ENCODE measurements at regions not wholly inside any gene's neighbourhood (a gene's known extent, or its start where the extent isn't known, plus 50 kb on each side); places are given as distances from the start of the nearest gene placed in this dataset.

DNA sequence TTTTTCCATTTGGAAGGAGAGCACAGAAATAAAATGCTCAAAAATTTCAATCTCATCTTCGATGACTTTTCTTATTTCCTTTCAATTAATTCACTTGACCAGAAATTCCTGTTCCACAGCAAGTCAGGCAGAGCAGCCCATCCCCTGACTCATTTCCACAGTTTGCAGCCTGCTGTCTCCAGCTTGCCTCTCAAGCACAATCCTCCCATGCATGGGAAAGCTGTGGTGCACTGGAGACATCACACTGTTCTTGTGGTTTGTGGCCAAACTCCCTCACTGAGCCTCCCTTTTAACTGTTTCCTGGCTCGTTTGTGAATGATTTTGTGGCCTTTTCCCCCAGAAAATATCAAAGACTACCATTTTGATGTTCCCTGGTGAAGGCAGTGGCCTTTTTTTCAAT, 114.0 kb upstream of the ENPEP start:
- DNase-seq (ENCODE audit: low spot score): peak; percentile 93

- no peak for DNase-seq (ENCODE audit: low spot score)
Measured at GRCh38 chr4:110359076-110359475, 116.9 kb upstream of the ENPEP start.

GRCh38 chr4:110357521-110357920, 118.4 kb upstream of the ENPEP start:
- peak; percentile 8 for DNase-seq (ENCODE audit: low spot score)

- no peak for DNase-seq (ENCODE audit: low spot score)
Measured at GRCh38 chr4:110354460-110354859, 121.5 kb upstream of the ENPEP start.

GRCh38 chr4:110352670-110353442, 123.1 kb upstream of the ENPEP start:
- DNase-seq (ENCODE audit: low spot score): no peak

DNA sequence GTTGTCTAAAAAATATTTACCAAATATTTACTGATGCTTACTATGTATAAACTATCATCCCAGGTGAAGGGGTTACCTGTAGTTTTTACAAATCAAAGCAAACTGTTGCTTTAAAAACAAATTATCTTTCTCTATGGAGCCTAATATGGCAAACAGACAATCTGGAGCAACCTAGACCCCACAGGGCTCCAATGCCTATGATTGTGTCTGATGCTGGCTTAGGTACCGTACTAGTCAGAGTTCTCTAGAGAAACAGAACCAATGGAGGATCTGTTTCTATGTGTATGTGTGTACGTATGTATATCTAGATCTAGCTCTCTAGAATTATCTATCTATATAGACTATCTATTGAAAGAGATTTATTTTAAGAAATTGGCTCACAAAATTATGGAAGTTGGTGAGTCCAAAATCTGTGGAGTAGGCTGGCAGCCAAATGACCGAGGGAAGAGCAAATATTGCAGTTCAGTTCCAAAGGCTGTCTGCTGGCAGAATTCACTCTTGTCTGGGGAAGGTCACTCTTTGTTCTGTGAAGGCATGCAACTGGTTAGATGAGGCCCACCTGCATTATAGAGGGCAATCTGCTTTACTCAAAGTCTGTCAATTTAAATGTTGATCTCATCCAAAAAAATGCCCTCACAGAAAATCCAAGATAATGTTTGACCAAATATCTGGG, 127.1 kb upstream of the ENPEP start:
- DNase-seq (ENCODE audit: low spot score): no peak

DNA sequence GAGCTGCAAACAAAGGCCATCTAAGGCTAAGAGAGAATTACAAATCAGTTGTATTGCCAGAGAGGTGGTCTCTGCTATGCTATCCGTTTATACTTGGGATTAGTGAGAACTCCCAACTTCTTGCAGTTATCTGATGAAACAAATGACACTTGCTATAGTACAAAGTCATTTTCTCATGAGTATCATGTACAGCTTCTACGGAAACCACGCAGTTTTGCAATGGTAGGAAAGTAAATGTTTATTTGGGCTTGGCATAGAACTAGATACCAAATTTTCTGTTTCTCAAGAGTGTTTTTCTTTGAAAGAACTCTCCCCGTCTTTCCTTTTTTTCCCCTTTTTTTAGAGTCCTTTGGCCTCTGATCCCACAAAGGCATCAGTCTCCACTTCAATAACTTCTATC, 128.2 kb upstream of the ENPEP start:
- DNase-seq (ENCODE audit: low spot score): no peak

DNA sequence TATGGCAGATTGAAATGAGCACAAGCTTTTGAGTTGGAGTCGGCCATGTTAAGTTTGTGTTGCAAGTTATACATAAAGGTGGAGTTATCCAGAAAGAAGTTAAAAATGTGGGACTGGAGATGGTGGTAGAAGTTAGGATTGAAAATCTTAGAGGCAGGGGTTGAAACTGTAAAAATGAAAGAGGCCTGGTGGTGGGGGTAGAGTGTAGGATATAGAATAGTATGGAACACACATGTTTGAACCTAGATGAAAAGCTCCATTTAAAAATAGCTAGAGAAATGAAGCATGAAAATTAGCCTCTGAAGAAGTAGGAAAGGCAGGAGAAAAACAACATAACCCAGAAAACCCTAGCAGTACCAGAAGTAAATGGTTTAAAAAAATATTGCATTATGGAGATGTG, 131.8 kb upstream of the ENPEP start:
- DNase-seq (ENCODE audit: low spot score): peak; percentile 23

- no peak for DNase-seq (ENCODE audit: low spot score)
Measured at GRCh38 chr4:110343534-110343933, 132.4 kb upstream of the ENPEP start.

DNA sequence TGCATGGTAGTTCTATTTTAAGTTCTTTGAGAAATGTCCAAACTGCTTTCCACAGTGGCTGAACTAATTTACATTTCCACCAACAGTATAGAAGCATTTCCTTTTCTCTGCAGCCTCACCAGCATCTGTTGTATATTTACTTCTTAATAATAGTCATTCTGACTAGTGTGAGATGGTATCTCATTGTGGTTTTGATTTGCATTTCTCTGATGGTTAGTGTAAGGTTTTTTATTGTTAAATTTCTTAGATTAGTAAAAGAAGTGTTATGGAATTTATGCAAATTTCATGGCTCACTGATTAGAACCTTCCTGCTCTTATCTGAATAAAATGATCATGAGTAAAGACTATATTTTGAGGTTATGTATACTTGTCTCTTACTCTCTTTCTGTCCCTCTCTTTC, 134.8 kb upstream of the ENPEP start:
- DNase-seq (ENCODE audit: low spot score): peak; percentile 4

DNA sequence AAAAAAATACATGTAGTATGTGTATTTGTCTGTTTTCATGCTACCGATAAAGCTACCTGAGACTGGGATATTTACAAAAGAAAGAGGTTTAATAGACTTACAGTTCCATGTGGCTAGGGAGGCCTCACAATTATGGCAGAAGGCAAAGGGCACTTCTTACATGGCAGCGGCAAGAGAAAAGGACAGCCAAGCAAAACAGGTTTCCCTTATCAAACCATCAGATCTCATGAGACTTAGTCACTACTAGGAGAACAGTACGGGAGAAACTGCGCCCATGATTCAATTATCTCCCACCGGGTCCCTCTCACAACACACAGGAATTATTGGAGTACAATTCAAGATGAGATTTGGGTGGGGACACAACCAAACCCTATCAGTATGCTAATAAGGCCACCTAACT, 137.0 kb upstream of the ELOVL6 start:
- no peak for DNase-seq (ENCODE audit: low spot score)

DNA sequence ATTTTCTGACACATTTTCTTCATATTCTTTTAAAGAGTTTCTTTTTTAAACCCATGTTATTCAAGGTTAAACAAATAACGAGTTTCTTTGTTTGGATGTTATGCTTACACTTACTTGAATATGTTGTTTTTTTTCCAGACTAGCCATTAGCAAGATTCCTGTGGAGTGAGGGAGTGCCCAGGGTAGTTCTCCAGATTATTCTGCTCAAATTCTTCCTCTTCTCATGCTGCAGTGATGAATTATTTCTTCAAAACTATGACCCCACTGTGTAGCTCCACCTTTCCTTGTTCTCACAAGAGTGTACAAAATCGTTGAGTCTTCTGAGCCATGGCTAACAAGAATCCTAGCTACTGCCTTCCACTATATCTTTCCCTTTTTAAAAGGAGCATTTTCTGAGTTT, 134.1 kb upstream of the ELOVL6 start:
- no peak for DNase-seq (ENCODE audit: low spot score)

- DNase-seq (ENCODE audit: low spot score): peak; percentile 54
Measured at GRCh38 chr4:110326426-110326825, 128.0 kb upstream of the ELOVL6 start.

GRCh38 chr4:110310795-110311194, 112.4 kb upstream of the ELOVL6 start:
- no peak for DNase-seq (ENCODE audit: low spot score)

GRCh38 chr4:110309675-110310074, 111.3 kb upstream of the ELOVL6 start:
- DNase-seq (ENCODE audit: low spot score): no peak

GRCh38 chr4:110306303-110306702, 107.9 kb upstream of the ELOVL6 start:
- no peak for DNase-seq (ENCODE audit: low spot score)

GRCh38 chr4:110305455-110305854, 107.0 kb upstream of the ELOVL6 start:
- DNase-seq (ENCODE audit: low spot score): no peak

DNA sequence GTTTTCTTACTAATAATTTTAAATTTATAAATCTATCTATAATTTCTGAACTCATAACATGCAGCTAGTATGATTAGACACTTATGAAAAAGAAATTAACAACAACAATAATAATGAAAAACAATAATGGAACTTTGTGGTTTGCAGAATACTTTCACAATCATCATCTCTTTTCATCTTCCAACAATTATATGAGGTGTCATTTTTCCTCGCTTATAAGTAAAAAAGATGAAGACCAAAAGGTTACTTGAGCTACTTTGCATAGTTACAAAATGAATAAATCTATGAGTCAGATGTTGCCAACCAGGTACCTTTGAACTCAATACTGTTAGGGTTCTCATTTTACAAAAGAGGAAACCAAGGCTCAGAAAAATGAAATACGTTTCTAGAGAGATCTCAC, 98.5 kb upstream of the ELOVL6 start:
- no peak for DNase-seq (ENCODE audit: low spot score)

DNA sequence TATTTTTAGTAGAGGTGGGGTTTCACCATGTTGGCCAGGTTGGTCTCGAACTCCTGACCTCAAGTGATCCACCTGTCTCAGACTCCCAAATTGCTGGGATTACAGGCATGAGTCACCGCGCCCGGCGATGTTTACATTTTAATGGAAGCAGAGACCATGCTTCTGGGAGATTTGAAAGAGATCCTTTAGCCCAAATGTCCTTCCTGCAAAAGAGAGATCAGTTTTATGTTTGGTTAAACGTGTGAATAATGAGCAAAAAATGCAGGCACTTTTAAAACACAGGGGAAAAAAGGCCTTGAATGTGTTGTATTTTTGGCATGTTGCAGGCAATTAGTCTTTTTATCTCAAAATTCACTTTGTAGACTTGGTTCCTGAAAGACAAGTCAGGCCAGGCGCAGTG, 95.8 kb upstream of the ELOVL6 start:
- DNase-seq (ENCODE audit: low spot score): no peak

DNA sequence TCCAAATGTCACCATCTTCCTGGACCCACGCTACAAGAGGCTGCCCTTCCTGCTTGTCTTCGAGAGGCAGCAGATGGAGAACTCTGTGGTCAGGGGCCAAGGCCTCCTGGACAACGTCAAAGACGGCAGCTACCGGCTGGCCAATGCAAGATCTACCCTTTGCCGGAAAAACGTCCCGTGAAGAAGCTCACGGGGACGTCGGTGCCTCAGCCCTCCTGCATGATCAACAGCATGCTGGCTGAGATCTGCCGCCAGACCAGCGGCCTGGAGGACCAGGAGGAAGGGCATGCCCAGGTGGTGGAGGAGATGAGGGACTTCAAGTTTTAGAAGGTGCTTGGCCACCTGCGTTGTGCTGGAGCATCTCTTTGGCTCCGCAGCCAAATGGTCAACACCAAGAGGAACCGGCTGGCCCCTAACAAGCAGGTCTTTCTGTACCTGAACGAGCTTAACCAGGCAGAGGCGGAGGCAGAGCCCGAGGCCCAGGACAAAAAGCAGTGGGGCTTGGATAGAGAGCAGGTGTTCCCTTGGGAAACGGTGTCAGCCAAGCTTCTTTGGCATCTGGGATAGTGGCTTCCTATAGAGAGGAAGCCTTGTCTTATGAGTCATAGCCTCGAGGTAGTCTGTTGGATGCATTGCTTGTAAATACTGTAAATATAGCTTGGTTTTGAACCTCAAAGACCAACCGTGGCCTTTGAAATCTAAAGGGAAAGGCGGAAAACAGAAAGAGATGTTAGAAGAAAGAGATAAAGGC, 94.8 kb upstream of the ELOVL6 start:
- DNase-seq (ENCODE audit: low spot score): no peak

DNA sequence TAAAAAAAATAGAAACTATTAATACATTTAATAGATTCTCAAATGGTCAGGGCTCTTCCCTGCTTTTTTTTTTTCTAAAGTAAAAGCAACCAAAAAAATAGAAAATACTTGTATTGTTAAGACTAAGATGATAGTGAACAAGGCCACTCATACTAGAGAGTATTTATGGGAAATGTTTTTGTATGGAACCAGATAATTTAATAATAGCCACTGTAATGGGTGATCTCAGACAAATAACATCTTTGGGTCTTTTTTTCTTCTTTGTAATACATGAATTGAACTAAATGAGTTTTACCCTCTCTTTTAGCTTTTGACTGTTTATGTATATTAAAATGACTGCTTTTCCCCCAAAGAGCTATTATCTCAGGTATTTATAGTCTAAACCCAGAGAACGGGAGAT, 92.1 kb upstream of the ELOVL6 start:
- DNase-seq (ENCODE audit: low spot score): no peak

DNA sequence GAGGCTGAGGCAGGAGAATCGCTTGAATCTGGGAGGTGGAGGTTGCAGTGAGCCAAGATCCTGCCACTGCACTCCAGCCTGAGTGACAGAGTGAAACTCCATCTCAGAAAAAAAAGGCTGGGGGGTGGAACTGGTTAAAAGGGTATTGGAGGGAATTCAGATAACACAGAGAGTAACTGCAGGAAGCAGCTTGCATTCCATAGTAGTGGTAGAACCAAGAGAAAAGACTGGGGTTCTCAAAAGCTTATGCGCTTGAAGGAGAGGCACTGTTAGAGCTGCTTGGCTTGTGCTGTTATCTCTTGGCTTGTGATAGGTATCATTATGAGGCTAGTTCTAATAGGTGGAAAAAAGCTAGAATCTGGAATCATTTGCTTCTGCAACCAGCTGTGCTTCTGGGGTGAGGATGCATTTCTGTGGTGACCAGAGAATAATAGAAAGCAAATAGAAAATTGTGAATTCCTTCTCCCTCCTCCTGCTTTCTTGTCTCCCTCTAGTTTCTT, 91.2 kb upstream of the ELOVL6 start:
- DNase-seq (ENCODE audit: low spot score): no peak

DNA sequence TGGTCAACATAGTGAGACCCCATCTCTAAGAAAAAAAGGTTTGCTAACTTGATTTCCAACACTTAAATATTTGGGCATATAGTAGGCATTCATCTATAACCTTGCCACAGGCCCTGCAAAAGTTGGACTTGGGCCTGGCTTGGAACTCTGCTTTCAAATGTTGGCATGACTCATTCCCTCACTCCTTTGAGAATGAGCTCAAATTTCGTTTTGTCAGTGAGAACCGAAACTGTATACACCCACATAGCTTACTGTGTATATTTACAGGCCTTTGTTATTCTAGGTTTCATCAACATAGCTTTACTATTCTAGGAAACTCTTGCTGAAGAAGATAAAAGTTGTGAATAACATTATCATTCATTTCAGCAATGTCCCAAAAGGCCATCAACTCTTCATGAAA, 88.7 kb upstream of the ELOVL6 start:
- peak; percentile 47 for DNase-seq (ENCODE audit: low spot score)

All from kidney tubule cell (primary cell).